HEK293T (cell line): ENCODE measurements at regions not wholly inside any gene's neighbourhood (a gene's known extent, or its start where the extent isn't known, plus 50 kb on each side); places are given as distances from the start of the nearest gene placed in this dataset.

ENCODE experiments used
- L3MBTL2 ChIP-seq: fragments of 450-650 bp; conservative IDR thresholded peaks from 2 replicates; pipeline ENCODE4 v1.6.1; 2016; ENCODE audit warnings: mild to moderate bottlenecking
- TARDBP ChIP-seq: fragments of 450-650 bp; IDR thresholded peaks from 2 replicates; pipeline ENCODE4 v1.6.1; 2016
- TF ChIP-seq, protein P1 (sequence below): fragments of 450-650 bp; IDR thresholded peaks from 2 replicates; pipeline ENCODE4 v1.6.1; 2016

DNA sequence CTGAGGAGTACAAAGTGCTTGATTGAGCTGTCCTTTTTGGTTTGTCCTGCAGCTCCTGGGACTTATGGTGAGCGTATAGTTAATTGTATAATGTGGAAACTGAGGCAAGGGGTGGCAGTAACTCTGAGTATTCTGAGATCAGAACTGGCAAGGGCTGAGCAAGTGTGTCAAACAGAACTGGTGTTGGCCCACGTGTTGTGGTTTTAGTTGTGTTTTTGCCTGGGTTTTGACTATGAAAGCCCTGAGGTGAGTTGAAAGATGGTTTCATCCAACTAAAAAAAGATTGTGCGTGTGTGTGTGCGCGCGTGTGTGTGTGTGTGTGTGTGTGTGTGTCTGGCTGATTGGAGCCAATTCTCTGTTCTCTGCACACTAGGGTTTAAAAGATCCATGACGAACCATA, 154.1 kb downstream of the EDEM1 start:
- TF ChIP-seq, protein P1, sequence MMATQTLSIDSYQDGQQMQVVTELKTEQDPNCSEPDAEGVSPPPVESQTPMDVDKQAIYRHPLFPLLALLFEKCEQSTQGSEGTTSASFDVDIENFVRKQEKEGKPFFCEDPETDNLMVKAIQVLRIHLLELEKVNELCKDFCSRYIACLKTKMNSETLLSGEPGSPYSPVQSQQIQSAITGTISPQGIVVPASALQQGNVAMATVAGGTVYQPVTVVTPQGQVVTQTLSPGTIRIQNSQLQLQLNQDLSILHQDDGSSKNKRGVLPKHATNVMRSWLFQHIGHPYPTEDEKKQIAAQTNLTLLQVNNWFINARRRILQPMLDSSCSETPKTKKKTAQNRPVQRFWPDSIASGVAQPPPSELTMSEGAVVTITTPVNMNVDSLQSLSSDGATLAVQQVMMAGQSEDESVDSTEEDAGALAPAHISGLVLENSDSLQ, result no peak
- TF ChIP-seq L3MBTL2 (no peak), TARDBP (no peak)
